Mucosa of descending colon (tissue), 3 donors: ENCODE measurements at regions not wholly inside any gene's neighbourhood (a gene's known extent, or its start where the extent isn't known, plus 50 kb on each side); places are given as distances from the start of the nearest gene placed in this dataset.
A peak's percentile ranks its signal among the peaks of the same experiment; 100 is the strongest.
"Not testable (repeated sequence)": the region's sequence is repeated elsewhere in the genome, so short reads cannot be mapped to it uniquely, and the experiment has no call there.

Experiments
- ATAC-seq: fragments of 200-7000 bp; cut with Tn5 transposase; one replicate; pipeline ENCODE4 v1.9.1; 2020; ENCODE audit warnings: mild to moderate bottlenecking, moderate library complexity
- DNase-seq, 3 donors: peaks; one replicate each; pipeline ENCODE4 v3.0.0-alpha.2; 2020
- H3K36me3 ChIP-seq: fragments of 200-600 bp; one replicate; pipeline ENCODE4 v1.8.0; 2021; ENCODE audit warnings: low read depth, mild to moderate bottlenecking
- H3K4me1 ChIP-seq: fragments of 200-600 bp; one replicate; pipeline ENCODE4 v1.8.0; 2021; ENCODE audit warnings: low read depth, mild to moderate bottlenecking
- H3K4me3 ChIP-seq: fragments of 200-600 bp; one replicate; pipeline ENCODE4 v1.8.0; 2021; ENCODE audit warnings: mild to moderate bottlenecking
- H3K9me3 ChIP-seq: fragments of 200-600 bp; one replicate; pipeline ENCODE4 v1.8.0; 2021; ENCODE audit warnings: mild to moderate bottlenecking
- CTCF ChIP-seq: fragments of 200-600 bp; IDR thresholded peaks from one replicate; pipeline ENCODE4 v1.8.0; 2022; ENCODE audit warnings: antibody characterized with exemption, mild to moderate bottlenecking
- intact Hi-C, 2 donors: fragments of 100-400 bp; cut with DNase I in 1 of 2; cut with micrococcal nuclease in 1 of 2; formaldehyde crosslinking; loops; one replicate each; pipeline versions ENCODE4 v1.11.0 to v1.11.1; 2022; cut with DNase I, micrococcal nuclease
- donor health status: DM: no; HTN: no; CAD: no; lungs with moderate emphysema.
- donor health status: DM: no; HTN: no; CAD: no.
- donor health status: DM: no; HTN: yes; CAD: no.

GRCh38 chr7:97928844-97929243 is 56.6 kb upstream of the ASNS start:
- intact Hi-C loops, H3K36me3 ChIP-seq, DNase-seq, H3K4me1 ChIP-seq, ATAC-seq, H3K4me3 ChIP-seq, H3K9me3 ChIP-seq: not testable (repeated sequence)

- TF ChIP-seq CTCF: peak; percentile 85
- peak; percentile 65 for ATAC-seq
- H3K4me1 ChIP-seq, H3K36me3 ChIP-seq, H3K9me3 ChIP-seq, intact Hi-C loops, H3K4me3 ChIP-seq: not testable (repeated sequence)
- peak; percentile 57 to 76 (median 66) for DNase-seq
These were observed 55.9 kb upstream of the ASNS start for GRCh38 chr7:97927790-97928748.
